ENCODE measurements at regions not wholly inside any gene's neighbourhood (a gene's known extent, or its start where the extent isn't known, plus 50 kb on each side); places are given as distances from the start of the nearest gene placed in this dataset.
"Not testable (repeated sequence)": the region's sequence is repeated elsewhere in the genome, so short reads cannot be mapped to it uniquely, and the experiment has no call there.

DNA sequence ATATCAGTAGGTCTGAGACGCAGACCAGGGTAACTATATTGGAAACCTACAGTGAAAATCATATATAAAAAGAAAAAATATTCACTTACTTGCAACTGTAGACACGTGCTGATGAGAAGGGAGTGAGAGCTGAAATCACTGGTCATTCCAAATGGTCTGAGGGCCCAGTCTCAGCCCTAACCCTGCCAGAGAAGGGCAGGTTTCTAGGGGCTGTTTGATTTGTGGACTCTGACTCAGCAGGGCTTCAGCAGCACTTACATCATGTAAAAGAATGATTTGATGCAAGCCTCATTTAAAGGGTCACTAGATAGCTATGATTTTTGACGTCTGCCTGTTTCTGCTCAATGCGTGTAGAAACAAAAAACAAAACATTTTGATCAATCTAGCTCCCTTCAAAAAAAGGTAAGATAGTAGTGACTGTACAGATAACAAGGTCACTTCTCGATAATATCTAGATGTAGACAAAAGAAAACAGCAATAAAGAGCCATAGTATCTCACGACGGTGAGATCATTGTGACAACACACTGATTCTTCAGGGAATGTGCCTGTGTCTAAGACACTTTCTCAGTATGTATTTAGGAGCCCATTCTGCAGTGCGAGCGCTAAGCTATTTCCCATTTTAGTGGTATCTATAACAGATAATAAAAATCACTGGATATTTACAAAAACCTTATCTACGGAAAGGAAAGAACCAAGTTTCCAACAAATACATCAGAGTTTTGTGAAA, 307.2 kb downstream of the HIVEP2 start:
- no peak for DNase-seq

- no peak for DNase-seq
These were observed 302.3 kb downstream of the HIVEP2 start for GRCh38 chr6:142642651-142643050.

DNA sequence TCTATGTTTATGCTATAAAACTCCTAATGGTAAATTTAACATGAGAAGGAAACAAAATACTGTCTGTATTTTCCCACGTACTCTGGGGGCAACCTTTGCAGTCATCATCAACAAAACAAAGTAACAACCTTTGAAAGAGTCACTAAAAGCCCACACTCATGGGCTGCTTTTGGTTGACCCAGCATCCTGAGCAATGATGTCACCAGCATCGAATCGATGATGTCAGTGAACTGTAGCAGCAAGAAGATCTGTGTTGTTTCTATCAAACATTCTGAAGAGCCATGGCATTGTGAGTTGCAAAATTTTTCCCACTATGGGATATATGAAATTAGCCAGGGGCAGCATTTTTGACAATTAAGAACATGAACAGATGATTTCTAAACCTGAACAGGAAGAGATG, 300.1 kb downstream of the HIVEP2 start:
- DNase-seq: no peak

DNA sequence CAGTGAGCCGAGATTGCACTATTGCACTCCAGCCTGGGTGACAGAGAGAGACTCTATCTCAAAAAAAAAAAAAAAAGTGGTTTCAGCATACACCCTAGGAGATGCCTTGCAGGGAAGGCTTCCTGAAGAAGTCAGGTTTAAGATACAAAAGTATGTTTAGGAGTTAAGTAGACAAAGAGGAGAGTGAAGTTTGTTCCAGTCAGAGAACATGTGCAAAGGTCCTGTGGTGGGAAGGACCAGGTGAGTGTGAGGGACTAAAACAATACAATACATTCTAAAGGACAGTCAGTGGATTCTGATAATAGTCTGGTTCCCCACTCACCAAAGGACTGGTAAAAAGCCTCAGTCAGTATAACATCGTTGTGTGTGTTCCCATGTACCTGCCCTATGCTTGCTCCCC, 299.3 kb downstream of the HIVEP2 start:
- DNase-seq: no peak

- no peak for DNase-seq
These were observed 297.4 kb downstream of the HIVEP2 start for GRCh38 chr6:142647449-142648035.

- DNase-seq: no peak
These were observed 296.9 kb downstream of the HIVEP2 start for GRCh38 chr6:142648036-142648451.

- no peak for DNase-seq
These were observed 296.4 kb downstream of the HIVEP2 start for GRCh38 chr6:142648526-142648925.

DNA sequence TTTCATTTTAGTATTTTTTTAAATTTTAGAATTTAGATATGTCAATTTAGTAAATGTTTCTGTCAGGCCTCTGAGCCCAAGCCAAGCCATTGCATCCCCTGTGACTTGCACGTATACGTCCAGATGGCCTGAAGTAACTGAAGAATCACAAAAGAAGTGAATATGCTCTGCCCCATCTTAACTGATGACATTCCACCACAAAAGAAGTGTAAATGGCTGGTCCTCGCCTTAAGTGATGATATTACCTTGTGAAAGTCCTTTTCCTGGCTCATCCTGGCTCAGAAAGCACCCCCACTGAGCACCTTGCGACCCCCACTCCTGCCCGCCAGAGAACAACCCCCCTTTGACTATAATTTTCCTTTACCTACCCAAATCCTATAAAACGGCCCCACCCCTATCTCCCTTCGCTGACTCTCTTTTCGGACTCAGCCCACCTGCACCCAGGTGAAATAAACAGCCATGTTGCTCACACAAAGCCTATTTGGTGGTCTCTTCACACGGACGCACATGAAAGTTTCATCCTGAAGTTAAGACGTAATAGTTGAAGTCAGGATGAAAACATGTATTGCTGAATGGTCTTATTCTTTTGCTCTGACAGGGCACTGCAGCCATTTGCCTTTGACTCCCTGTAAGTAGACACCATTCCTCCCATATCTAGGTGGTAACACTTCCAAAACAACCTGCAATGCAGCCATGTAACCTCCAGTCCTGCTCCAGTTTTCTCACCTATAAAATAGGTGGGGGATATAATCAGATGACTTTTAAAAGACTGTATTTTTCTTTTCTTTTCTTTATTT, 295.3 kb downstream of the HIVEP2 start:
- not testable (repeated sequence) for DNase-seq

- no peak for DNase-seq
These were observed 293.6 kb downstream of the HIVEP2 start for GRCh38 chr6:142651384-142651783.

GRCh38 chr6:142653710-142654420, 291.1 kb downstream of the HIVEP2 start:
- DNase-seq: no peak

- no peak for DNase-seq
These were observed 285.3 kb downstream of the HIVEP2 start for GRCh38 chr6:142659661-142660060.

DNA sequence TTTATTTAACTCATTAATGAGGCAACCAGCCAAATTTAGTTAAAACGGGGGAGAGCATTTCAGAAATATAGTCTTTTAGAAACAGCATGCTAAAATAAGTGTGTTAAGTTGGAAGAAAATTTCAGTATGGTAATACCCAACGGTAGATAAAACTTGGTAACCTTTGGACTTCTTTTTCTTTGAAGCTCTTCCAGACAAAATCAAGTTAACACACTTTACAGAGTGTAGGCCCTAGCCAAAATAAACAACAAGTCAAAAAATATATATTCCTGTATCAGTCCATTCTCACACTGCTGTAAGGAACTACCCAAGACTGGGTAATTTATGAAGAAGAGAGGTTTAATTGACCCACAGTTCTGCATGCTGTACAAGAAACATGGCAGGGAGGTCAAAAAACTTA, 279.6 kb downstream of the HIVEP2 start:
- no peak for DNase-seq

GRCh38 chr6:142666599-142667185, 278.3 kb downstream of the HIVEP2 start:
- DNase-seq: no peak

DNA sequence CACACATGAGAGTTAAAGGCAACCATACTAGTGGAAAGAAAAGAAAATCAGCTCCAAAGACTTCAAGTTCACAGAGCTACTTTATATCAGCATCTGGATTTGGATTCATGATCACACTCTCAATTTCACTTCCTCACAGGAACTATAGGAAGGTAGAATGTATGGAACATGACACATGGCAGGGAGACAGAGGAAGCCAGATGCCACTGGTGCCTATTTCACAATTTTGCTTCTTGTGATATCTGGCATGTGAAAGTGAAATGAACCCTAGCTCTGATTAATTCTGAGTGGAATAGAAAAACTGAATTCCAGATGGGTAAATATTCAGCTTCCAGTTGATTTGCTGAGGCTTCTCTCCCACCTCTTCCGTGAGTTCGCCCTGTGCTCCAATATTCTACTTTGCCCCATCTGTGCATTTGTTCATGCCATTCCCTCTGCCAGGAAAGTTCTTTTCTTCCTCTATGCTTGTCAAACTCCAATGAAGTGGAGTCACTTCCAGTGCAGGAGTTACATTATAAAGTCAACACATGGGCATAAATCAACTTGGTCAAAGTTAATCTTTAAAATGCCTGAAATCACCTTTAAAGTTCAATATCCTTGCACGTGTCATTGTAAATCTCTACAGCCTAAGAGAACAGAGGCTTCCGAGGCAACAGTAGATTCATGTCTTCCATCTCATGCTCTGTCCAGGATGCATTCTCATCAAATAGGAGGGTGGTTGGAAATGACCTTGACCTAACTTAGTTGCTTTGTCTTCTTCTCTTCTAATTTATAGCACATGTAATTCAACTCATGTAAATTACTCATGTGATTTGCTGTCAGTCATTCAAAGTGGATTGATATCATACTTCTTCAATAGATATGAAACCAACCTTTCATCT, 275.3 kb downstream of the HIVEP2 start:
- no peak for DNase-seq

GRCh38 chr6:142671791-142672190, 273.2 kb downstream of the HIVEP2 start:
- DNase-seq: no peak

DNA sequence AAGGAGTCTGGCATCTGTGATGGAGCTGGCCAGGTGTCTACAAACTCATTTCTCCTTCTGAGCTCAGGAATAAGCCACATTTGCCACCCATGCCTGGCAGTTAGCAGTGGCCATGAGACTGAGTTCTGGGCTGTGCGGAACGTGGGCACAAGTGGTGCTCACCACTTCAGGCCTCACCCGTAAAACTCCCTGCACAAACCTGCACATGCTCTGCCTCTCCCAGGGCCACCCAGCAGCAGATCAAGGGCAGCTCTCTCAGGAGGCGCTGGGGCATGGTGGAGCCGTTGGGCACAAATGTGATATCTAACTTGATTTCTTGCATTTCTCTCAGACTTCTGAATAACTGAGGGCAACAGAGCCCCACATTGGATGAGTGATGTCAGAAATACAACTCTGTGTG, 269.5 kb downstream of the HIVEP2 start:
- no peak for DNase-seq

GRCh38 chr6:142676027-142676443, 268.9 kb downstream of the HIVEP2 start:
- no peak for DNase-seq

DNA sequence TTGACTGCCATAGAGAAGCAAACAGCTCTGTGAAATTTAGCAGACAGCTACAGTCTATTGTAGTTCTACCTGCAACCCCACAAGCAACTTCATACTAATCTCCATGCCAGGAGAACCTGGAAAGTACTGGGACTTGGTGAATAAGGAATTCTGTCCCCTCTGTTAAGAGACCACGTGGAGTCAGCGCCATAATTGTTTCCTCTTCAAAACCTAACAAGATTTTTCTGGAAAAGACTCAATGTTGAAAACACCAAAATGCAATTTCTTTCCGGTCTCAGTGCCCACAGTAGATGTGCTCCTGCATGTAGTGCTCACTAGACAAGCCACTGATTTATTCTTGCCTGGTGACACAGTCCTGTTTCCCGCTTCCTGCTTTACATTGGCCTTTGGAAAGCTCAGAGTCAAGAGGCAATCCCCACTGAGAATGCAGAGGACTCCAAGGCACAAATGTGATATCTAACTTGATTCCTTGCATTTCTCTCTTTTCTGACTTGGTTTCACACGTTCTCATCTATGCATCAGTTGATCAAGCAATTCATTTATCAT, 268.3 kb downstream of the HIVEP2 start:
- no peak for DNase-seq

GRCh38 chr6:142679907-142680700, 264.9 kb downstream of the HIVEP2 start:
- no peak for DNase-seq

DNA sequence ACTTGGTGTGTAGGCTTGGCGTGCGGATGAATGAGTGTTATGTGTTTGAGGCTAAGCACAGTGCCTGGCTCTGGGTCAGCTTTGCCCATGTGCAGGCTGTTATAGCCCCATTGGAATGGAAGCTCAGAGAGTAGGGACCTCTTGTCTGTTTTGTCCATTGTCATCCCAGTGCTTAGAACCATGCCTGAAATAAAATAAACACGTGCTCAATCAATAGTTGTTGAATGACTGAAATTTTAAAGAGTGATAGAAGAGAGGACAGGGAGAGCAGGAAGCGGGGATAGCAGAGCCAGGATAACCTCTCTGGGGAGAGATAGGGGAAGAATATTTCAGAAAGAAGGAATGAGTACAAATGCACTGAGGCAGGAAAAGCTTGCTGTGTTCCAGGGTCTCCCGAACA, 263.9 kb downstream of the HIVEP2 start:
- DNase-seq: no peak

DNA sequence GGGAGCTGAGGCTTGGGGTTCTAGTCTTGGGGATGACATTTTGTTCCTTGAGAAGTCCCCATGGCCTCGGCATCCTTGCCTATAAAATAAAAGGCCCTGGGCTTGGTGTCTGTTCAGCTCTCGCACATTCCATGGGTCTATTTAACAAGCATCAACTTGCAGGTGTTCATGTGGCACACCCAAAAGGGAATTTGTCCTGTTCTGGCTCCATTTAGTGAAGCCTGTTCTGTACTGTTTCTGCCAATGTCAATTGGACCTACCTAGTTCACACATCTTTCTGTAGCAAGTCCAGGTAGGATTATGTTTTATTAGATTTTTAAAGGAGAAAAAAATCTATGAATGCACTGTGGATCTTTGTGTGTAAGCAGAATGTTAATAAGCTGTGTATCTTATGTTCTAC, 262.0 kb downstream of the HIVEP2 start:
- DNase-seq: no peak

Measured in NCI-H774 (cell line).